HepG2 (cell line): ENCODE measurements at regions not wholly inside any gene's neighbourhood (a gene's known extent, or its start where the extent isn't known, plus 50 kb on each side); places are given as distances from the start of the nearest gene placed in this dataset.

Source experiments
- GABPB1 ChIP-seq: IDR thresholded peaks from 2 replicates; pipeline ENCODE4 v1.6.1; 2016; ENCODE audit warnings: mild to moderate bottlenecking, missing genetic modification reagents, moderate library complexity, missing compliant biosample characterization
- KDM6A ChIP-seq: IDR thresholded peaks from 2 replicates; pipeline ENCODE4 v1.6.1; 2016; ENCODE audit warnings: low read depth
- KMT2B ChIP-seq: IDR thresholded peaks from 2 replicates; pipeline ENCODE4 v1.6.1; 2016; ENCODE audit warnings: missing genetic modification reagents, missing compliant biosample characterization
- SALL1 ChIP-seq: sonication (generic); formaldehyde crosslinking; IDR thresholded peaks from 2 replicates; pipeline ENCODE4 v1.8.0; 2022; ENCODE audit warnings: mild to moderate bottlenecking, missing genetic modification reagents
- SRF ChIP-seq: IDR thresholded peaks from 2 replicates; pipeline ENCODE4 v1.6.1; 2011; ENCODE audit warnings: mild to moderate bottlenecking, low read depth, low read length, moderate library complexity
- ZFY ChIP-seq: sonication (generic); formaldehyde crosslinking; IDR thresholded peaks from 2 replicates; pipeline ENCODE4 v1.4.0; 2020; ENCODE audit warnings: missing genetic modification reagents
- ZKSCAN5 ChIP-seq: sonication (generic); formaldehyde crosslinking; IDR thresholded peaks from 2 replicates; pipeline ENCODE4 v1.5.1; 2020; ENCODE audit warnings: mild to moderate bottlenecking, missing genetic modification reagents
- ZNF225 ChIP-seq: sonication (generic); formaldehyde crosslinking; IDR thresholded peaks from 2 replicates; pipeline ENCODE4 v1.4.0; 2020; ENCODE audit warnings: mild to moderate bottlenecking, missing genetic modification reagents
- ZNF543 ChIP-seq: sonication (generic); formaldehyde crosslinking; IDR thresholded peaks from 2 replicates; pipeline ENCODE4 v1.4.0; 2020; ENCODE audit warnings: mild to moderate bottlenecking, missing genetic modification reagents
- ZNF687 ChIP-seq: sonication (generic); formaldehyde crosslinking; IDR thresholded peaks from 2 replicates; pipeline ENCODE4 v1.5.1; 2020; ENCODE audit warnings: mild to moderate bottlenecking, missing genetic modification reagents, moderate library complexity
- TF ChIP-seq, protein P1 (sequence below), 2 experiments: fragments of 450-650 bp in 1 of 2; sonication (generic) in 1 of 2; formaldehyde crosslinking in 1 of 2; IDR thresholded peaks; 2 replicates each; pipeline versions ENCODE4 v1.6.1 to v1.8.0; 2016 to 2022; ENCODE audit warnings: antibody characterized with exemption in 1 of 2, mild to moderate bottlenecking in 1 of 2, missing genetic modification reagents in 1 of 2
- TF ChIP-seq, protein P2 (sequence below): IDR thresholded peaks from 2 replicates; pipeline ENCODE4 v1.4.0; 2020; ENCODE audit warnings: mild to moderate bottlenecking, missing genetic modification reagents

DNA sequence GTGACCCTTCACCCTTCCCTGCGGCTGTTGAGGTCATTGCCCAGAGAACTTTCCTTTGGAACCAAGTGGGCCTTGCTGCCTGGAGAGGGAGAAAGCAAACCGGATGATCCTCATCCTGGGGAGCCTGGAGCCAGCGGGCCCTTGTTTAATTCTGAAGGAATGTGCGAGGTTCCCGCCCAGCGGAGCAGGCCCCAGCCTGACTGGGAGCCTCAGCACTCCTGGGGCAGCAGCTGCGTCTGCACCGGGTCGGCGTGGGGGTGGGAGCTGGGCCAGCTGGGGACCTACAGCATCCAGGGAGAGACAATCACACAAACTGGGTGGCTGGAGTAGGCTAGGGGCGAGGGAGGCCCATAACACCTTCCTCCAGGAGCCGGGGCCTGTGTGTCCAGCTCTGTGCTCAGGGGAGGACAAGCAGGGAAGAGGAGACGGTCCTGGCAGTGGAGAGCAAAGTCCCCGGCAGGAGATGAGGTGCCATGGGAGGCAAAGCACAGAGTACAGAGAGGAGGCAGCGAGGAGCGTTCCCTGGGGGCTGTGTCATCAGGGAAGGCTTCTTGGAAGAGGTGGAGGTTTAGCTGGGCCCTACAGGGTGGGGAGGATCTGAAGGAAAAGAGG, 61.9 kb upstream of the HAAO start (continued):
- peak; percentile 50; the same call in 1 of the 2 replicates for TF ChIP-seq GABPB1 (CRISPR knock-in tag)
- TF ChIP-seq KMT2B (CRISPR knock-in tag), result 0 out of 2 replicates have a peak, but pooled peaks have one; percentile 18
- TF ChIP-seq, protein P1, sequence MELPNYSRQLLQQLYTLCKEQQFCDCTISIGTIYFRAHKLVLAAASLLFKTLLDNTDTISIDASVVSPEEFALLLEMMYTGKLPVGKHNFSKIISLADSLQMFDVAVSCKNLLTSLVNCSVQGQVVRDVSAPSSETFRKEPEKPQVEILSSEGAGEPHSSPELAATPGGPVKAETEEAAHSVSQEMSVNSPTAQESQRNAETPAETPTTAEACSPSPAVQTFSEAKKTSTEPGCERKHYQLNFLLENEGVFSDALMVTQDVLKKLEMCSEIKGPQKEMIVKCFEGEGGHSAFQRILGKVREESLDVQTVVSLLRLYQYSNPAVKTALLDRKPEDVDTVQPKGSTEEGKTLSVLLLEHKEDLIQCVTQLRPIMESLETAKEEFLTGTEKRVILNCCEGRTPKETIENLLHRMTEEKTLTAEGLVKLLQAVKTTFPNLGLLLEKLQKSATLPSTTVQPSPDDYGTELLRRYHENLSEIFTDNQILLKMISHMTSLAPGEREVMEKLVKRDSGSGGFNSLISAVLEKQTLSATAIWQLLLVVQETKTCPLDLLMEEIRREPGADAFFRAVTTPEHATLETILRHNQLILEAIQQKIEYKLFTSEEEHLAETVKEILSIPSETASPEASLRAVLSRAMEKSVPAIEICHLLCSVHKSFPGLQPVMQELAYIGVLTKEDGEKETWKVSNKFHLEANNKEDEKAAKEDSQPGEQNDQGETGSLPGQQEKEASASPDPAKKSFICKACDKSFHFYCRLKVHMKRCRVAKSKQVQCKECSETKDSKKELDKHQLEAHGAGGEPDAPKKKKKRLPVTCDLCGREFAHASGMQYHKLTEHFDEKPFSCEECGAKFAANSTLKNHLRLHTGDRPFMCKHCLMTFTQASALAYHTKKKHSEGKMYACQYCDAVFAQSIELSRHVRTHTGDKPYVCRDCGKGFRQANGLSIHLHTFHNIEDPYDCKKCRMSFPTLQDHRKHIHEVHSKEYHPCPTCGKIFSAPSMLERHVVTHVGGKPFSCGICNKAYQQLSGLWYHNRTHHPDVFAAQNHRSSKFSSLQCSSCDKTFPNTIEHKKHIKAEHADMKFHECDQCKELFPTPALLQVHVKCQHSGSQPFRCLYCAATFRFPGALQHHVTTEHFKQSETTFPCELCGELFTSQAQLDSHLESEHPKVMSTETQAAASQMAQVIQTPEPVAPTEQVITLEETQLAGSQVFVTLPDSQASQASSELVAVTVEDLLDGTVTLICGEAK (IDR thresholded peaks at IDR 0.05), result no peak
- TF ChIP-seq, protein P1 (CRISPR knock-in tag; IDR thresholded peaks at IDR 0.05), result peak; percentile 21; the same call in 1 of the 2 replicates
- TF ChIP-seq ZNF225, result peak; percentile 88
- peak; percentile 85 for TF ChIP-seq ZFY (CRISPR knock-in tag)
- TF ChIP-seq ZNF543 (CRISPR knock-in tag), result no peak
- TF ChIP-seq SRF, result no peak
- peak; percentile 79 for TF ChIP-seq SALL1 (CRISPR knock-in tag)
- TF ChIP-seq ZNF687 (CRISPR knock-in tag), result peak; percentile 96
- TF ChIP-seq, protein P2, sequence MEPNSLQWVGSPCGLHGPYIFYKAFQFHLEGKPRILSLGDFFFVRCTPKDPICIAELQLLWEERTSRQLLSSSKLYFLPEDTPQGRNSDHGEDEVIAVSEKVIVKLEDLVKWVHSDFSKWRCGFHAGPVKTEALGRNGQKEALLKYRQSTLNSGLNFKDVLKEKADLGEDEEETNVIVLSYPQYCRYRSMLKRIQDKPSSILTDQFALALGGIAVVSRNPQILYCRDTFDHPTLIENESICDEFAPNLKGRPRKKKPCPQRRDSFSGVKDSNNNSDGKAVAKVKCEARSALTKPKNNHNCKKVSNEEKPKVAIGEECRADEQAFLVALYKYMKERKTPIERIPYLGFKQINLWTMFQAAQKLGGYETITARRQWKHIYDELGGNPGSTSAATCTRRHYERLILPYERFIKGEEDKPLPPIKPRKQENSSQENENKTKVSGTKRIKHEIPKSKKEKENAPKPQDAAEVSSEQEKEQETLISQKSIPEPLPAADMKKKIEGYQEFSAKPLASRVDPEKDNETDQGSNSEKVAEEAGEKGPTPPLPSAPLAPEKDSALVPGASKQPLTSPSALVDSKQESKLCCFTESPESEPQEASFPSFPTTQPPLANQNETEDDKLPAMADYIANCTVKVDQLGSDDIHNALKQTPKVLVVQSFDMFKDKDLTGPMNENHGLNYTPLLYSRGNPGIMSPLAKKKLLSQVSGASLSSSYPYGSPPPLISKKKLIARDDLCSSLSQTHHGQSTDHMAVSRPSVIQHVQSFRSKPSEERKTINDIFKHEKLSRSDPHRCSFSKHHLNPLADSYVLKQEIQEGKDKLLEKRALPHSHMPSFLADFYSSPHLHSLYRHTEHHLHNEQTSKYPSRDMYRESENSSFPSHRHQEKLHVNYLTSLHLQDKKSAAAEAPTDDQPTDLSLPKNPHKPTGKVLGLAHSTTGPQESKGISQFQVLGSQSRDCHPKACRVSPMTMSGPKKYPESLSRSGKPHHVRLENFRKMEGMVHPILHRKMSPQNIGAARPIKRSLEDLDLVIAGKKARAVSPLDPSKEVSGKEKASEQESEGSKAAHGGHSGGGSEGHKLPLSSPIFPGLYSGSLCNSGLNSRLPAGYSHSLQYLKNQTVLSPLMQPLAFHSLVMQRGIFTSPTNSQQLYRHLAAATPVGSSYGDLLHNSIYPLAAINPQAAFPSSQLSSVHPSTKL (CRISPR knock-in tag), result peak; percentile 36; the same call in 1 of the 2 replicates
- TF ChIP-seq KDM6A, result peak; percentile 54; the same call in 1 of the 2 replicates
- peak; percentile 74 for TF ChIP-seq ZKSCAN5 (CRISPR knock-in tag)
